ENCODE measurements at regions not wholly inside any gene's neighbourhood (a gene's known extent, or its start where the extent isn't known, plus 50 kb on each side); places are given as distances from the start of the nearest gene placed in this dataset.
"Not testable (repeated sequence)": the region's sequence is repeated elsewhere in the genome, so short reads cannot be mapped to it uniquely, and the experiment has no call there.

DNA sequence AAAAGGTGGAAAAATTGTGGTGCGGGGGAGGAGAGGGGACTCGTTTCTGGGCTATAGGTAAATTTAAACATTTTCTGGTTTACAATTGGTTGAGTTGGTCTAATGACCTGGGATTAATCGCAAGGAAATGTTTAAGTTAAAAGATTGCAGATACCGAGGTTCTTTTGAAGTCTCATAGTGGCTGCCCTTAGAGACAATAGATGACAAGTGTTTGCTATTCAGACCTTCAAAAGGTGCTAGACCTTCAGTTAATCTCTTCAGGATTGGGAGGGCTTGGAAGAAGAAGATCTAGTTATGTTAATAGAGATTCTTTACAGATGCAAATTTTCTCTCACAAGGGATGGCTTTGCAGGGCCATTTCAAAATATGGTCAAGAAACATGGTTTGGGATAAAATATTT lies 2286.1 kb upstream of the AGA start:
- 74 to 89% methylated on average over 4 of the region's 4 CpGs for WGBS, 2 donors
- no peak for DNase-seq
- Histone ChIP-seq H3K36me3 (no peaks in the 10 kb centered on the region), H3K27ac (no peak overlapping the region), H3K9me3 (no peaks in the 10 kb centered on the region), H3K4me1 (no peaks in the 10 kb centered on the region), H3K4me3 (replicated peaks in 1 of 3) (no peak overlapping the region), H3K27me3 (no peaks in the 10 kb centered on the region)
- TF ChIP-seq POLR2A (IDR thresholded peaks at IDR 0.05) (no peak), CTCF (IDR thresholded peaks at IDR 0.05) (no peak)
- intact Hi-C loops (cut with DNase I), result no loop called here

DNA sequence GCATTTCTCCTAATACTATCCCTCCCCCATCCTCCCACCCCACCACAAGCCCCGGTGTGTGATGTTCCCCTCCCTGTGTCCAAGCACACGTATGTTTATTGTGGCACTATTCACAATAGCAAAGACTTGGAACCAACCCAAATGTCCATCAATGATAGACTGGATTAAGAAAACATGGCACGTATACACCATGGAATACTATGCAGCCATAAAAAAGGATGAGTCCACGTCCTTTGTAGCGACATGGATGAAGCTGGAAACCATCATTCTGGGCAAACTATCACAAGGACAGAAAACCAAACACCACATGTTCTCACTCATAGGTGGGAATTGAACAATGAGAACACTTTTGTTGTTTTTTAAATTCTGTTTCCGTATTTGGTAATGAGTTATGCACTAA lies 2294.6 kb upstream of the AGA start:
- H3K27ac ChIP-seq; H3K4me1 ChIP-seq; H3K27me3 ChIP-seq; intact Hi-C loops (cut with DNase I); DNase-seq; H3K4me3 ChIP-seq (replicated peaks in 1 of 3); H3K36me3 ChIP-seq; H3K9me3 ChIP-seq: not testable (repeated sequence)
- 96 to 99% methylated on average over 6 of the region's 6 CpGs for WGBS, 2 donors

- H3K27ac ChIP-seq, result no peak overlapping the region
- WGBS, 2 donors, result 58 to 69% methylated on average over 3 of the region's 3 CpGs
- no peak for DNase-seq
- no peaks in the 10 kb centered on the region for H3K27me3 ChIP-seq
- H3K4me1 ChIP-seq, result no peaks in the 10 kb centered on the region
- intact Hi-C loops (cut with DNase I), result no loop called here
- no peaks in the 10 kb centered on the region for H3K36me3 ChIP-seq
- TF ChIP-seq CTCF (IDR thresholded peaks at IDR 0.05), result no peak
- TF ChIP-seq POLR2A (IDR thresholded peaks at IDR 0.05), result no peak
- no peak overlapping the region for H3K4me3 ChIP-seq (replicated peaks in 1 of 3)
- H3K9me3 ChIP-seq, result no peaks in the 10 kb centered on the region
Observed at GRCh38 chr4:179738822-179739221, 2296.6 kb upstream of the AGA start.

DNA sequence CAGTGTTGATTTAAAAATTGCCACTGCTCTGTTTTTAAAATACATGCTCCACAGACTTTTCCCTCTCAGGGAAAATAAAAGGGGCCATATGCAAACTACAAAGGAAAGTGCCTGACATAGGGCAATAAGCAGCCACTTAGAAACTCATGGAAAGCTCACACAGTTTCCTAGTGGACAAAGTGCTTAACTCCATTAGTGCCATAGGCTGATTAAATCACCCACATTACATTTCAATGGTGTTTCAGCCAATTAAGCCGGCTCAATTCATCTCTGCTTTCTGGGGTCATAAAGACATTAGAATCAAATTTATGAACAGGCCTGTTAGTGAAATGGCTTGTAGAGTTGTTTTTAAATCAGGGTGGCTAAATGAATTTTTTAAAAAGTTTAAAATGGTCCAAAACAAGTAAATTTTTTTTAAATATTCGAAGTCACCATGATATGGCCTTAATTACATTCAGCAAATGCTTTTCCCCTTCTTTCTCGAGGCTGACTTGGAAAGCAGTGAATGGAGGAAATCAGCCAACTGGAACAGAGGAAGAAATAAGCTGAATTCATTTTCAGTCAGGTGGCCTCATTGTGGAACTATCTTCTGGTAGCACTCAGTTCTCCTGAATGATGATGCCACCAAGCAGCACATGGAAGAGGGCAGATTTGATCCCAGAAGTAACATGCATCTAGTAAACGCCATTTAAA lies 2305.1 kb upstream of the AGA start:
- TF ChIP-seq CTCF (IDR thresholded peaks at IDR 0.05), result no peak
- no peak for TF ChIP-seq POLR2A (IDR thresholded peaks at IDR 0.05)
- DNase-seq, result no peak
- Histone ChIP-seq H3K27ac (no peak overlapping the region), H3K36me3 (no peaks in the 10 kb centered on the region), H3K4me1 (no peaks in the 10 kb centered on the region), H3K4me3 (replicated peaks in 1 of 3) (no peak overlapping the region), H3K27me3 (no peaks in the 10 kb centered on the region), H3K9me3 (no peaks in the 10 kb centered on the region)
- 63 to 68% methylated on average over 4 of the region's 4 CpGs for WGBS, 2 donors
- intact Hi-C loops (cut with DNase I), result no loop called here

DNA sequence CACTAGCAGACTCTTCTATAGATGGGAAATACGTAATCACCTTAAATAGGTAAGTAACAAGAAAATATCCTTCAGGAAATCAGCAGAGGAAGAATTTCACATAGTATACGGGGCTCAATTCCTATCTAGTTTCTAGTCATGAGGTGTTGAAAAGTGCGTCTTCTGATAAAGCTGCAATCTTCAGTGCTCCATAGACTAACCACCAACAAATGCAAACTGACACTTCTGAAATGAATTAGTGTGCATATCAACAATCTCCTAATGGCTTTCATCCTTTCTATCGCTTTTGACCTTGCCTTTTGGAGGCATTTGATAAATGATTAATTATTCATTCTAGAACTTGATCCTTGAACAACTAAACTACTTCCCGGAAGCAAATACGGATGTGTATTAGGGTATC lies 2306.6 kb upstream of the AGA start:
- intact Hi-C loops (cut with DNase I), result no loop called here
- H3K36me3 ChIP-seq, result no peaks in the 10 kb centered on the region
- no peak overlapping the region for H3K27ac ChIP-seq
- H3K9me3 ChIP-seq, result no peaks in the 10 kb centered on the region
- no peak for DNase-seq
- WGBS, 2 donors, result 87 to 94% methylated on average over 6 of the region's 6 CpGs
- no peaks in the 10 kb centered on the region for H3K4me1 ChIP-seq
- H3K4me3 ChIP-seq (replicated peaks in 1 of 3), result no peak overlapping the region
- TF ChIP-seq CTCF (IDR thresholded peaks at IDR 0.05) (no peak), POLR2A (IDR thresholded peaks at IDR 0.05) (no peak)
- no peaks in the 10 kb centered on the region for H3K27me3 ChIP-seq

DNA sequence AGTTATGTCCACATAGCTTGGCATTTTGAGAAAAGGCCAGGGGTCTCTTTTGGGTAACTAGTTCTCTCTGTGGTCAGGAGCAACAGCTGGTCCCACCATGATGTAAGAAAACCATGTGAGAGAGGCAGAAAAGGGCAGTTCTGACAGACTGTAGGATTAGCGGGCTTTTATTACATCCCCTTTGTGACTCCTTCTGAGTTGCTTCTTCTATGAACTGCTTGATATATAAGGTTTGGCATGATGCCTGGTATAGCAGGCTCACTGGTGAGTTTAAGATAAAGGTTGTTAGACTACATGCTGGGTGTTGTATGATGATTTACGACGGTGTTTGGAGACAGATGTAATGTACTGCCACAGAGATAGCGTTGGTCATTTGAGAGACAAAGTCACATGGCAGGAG lies 2308.1 kb upstream of the AGA start:
- no peak overlapping the region for H3K4me3 ChIP-seq (replicated peaks in 1 of 3)
- TF ChIP-seq CTCF (IDR thresholded peaks at IDR 0.05), result no peak
- no peak for TF ChIP-seq POLR2A (IDR thresholded peaks at IDR 0.05)
- H3K27me3 ChIP-seq, result no peaks in the 10 kb centered on the region
- H3K9me3 ChIP-seq, result no peaks in the 10 kb centered on the region
- intact Hi-C loops (cut with DNase I), result no loop called here
- no peak overlapping the region for H3K27ac ChIP-seq
- no peak for DNase-seq
- H3K4me1 ChIP-seq, result no peaks in the 10 kb centered on the region
- no peaks in the 10 kb centered on the region for H3K36me3 ChIP-seq
- 73 to 84% methylated on average over 4 of the region's 4 CpGs for WGBS, 2 donors
